OCI-M1 (cell line): ENCODE measurements at regions not wholly inside any gene's neighbourhood (a gene's known extent, or its start where the extent isn't known, plus 50 kb on each side); places are given as distances from the start of the nearest gene placed in this dataset.

Experiments
- DNase-seq: peaks from one replicate; lab custom pipeline; 2025; lab: John Stamatoyannopoulos, UW

- peak; percentile 77 for DNase-seq
These were observed 142.6 kb upstream of the CPSF6 start for GRCh38 chr12:69096669-69097335.

GRCh38 chr12:69097619-69098368 lies 141.6 kb upstream of the CPSF6 start:
- peak; percentile 52 for DNase-seq

GRCh38 chr12:69099201-69099837 lies 140.1 kb upstream of the CPSF6 start:
- DNase-seq: peak; percentile 38

- no peak for DNase-seq
These were observed 137.9 kb upstream of the CPSF6 start for GRCh38 chr12:69101505-69101904.

- peak; percentile 11 for DNase-seq
These were observed 136.5 kb upstream of the CPSF6 start for GRCh38 chr12:69102856-69103255.

GRCh38 chr12:69105101-69105962 lies 134.0 kb upstream of the CPSF6 start:
- DNase-seq: no peak

- no peak for DNase-seq
These were observed 132.8 kb upstream of the CPSF6 start for GRCh38 chr12:69106482-69107118.

GRCh38 chr12:69107541-69107940 lies 131.8 kb upstream of the CPSF6 start:
- DNase-seq: no peak

- no peak for DNase-seq
These were observed 131.3 kb upstream of the CPSF6 start for GRCh38 chr12:69108037-69108436.

GRCh38 chr12:69112616-69113015 lies 126.8 kb upstream of the CPSF6 start:
- DNase-seq: no peak

GRCh38 chr12:69115099-69115498 lies 124.3 kb upstream of the CPSF6 start:
- no peak for DNase-seq

- DNase-seq: no peak
These were observed 123.4 kb upstream of the CPSF6 start for GRCh38 chr12:69115951-69116350.

- DNase-seq: no peak
These were observed 121.7 kb upstream of the CPSF6 start for GRCh38 chr12:69117566-69118266.

- no peak for DNase-seq
These were observed 120.9 kb upstream of the CPSF6 start for GRCh38 chr12:69118516-69118915.

- no peak for DNase-seq
These were observed 119.6 kb upstream of the CPSF6 start for GRCh38 chr12:69119770-69120169.

- DNase-seq: no peak
These were observed 119.0 kb upstream of the CPSF6 start for GRCh38 chr12:69120354-69120753.

GRCh38 chr12:69123311-69123710 lies 116.1 kb upstream of the CPSF6 start:
- DNase-seq: no peak

- no peak for DNase-seq
These were observed 115.3 kb upstream of the CPSF6 start for GRCh38 chr12:69123919-69124638.

GRCh38 chr12:69129017-69129416 lies 110.4 kb upstream of the CPSF6 start:
- no peak for DNase-seq

GRCh38 chr12:69129564-69129963 lies 109.8 kb upstream of the CPSF6 start:
- DNase-seq: no peak
